C4-2B (cell line): ENCODE measurements at regions not wholly inside any gene's neighbourhood (a gene's known extent, or its start where the extent isn't known, plus 50 kb on each side); places are given as distances from the start of the nearest gene placed in this dataset.
"Not testable (repeated sequence)": the region's sequence is repeated elsewhere in the genome, so short reads cannot be mapped to it uniquely, and the experiment has no call there.

Source experiments
- H3K27ac ChIP-seq: fragments of 450-650 bp; 2 replicates; pipeline ENCODE4 v1.5.1; 2017
- CTCF ChIP-seq: fragments of 450-650 bp; conservative IDR thresholded peaks from 2 replicates; pipeline ENCODE4 v1.5.1; 2017; ENCODE audit warnings: mild to moderate bottlenecking
- ZFX ChIP-seq: fragments of 450-650 bp; IDR thresholded peaks from 2 replicates; pipeline ENCODE4 v1.6.1; 2017

- H3K27ac ChIP-seq: no peak overlapping the region
- TF ChIP-seq ZFX (no peak), CTCF (no peak)
Observed at GRCh38 chr4:138788857-138789256, 226.7 kb upstream of the NOCT start.

GRCh38 chr4:138788267-138788790 is 227.3 kb upstream of the NOCT start:
- no peak for TF ChIP-seq ZFX
- TF ChIP-seq CTCF: no peak
- no peak overlapping the region for H3K27ac ChIP-seq

GRCh38 chr4:138779761-138780160 is 235.8 kb upstream of the NOCT start:
- H3K27ac ChIP-seq: not testable (repeated sequence)

- TF ChIP-seq ZFX (no peak), CTCF (no peak)
- no peak overlapping the region for H3K27ac ChIP-seq
Observed at GRCh38 chr4:138775890-138776289, 239.7 kb upstream of the NOCT start.

GRCh38 chr4:138775489-138775888 is 240.1 kb upstream of the NOCT start:
- no peak overlapping the region for H3K27ac ChIP-seq
- TF ChIP-seq CTCF (no peak), ZFX (no peak)

- TF ChIP-seq CTCF: no peak
- TF ChIP-seq ZFX: no peak
- no peak overlapping the region for H3K27ac ChIP-seq
Observed at GRCh38 chr4:138774940-138775339, 240.6 kb upstream of the NOCT start.

- H3K27ac ChIP-seq: not testable (repeated sequence)
Observed at GRCh38 chr4:138774125-138774524, 241.5 kb upstream of the NOCT start.

GRCh38 chr4:138773321-138773720 is 242.3 kb upstream of the NOCT start:
- TF ChIP-seq ZFX (no peak), CTCF (no peak)
- no peak overlapping the region for H3K27ac ChIP-seq

GRCh38 chr4:138772366-138772765 is 243.2 kb upstream of the NOCT start:
- no peak overlapping the region for H3K27ac ChIP-seq

More at GRCh38 chr4:138772366-138772765, 243.2 kb upstream of the NOCT start:
- TF ChIP-seq ZFX (no peak), CTCF (no peak)
